Pulmonary artery endothelial cell (primary cell): ENCODE measurements at regions not wholly inside any gene's neighbourhood (a gene's known extent, or its start where the extent isn't known, plus 50 kb on each side); places are given as distances from the start of the nearest gene placed in this dataset.
"Not testable (repeated sequence)": the region's sequence is repeated elsewhere in the genome, so short reads cannot be mapped to it uniquely, and the experiment has no call there.

Experiments
- DNase-seq: peaks from one replicate; pipeline ENCODE4 v3.0.0-alpha.2; 2011; ENCODE audit warnings: low read depth, low spot score

DNA sequence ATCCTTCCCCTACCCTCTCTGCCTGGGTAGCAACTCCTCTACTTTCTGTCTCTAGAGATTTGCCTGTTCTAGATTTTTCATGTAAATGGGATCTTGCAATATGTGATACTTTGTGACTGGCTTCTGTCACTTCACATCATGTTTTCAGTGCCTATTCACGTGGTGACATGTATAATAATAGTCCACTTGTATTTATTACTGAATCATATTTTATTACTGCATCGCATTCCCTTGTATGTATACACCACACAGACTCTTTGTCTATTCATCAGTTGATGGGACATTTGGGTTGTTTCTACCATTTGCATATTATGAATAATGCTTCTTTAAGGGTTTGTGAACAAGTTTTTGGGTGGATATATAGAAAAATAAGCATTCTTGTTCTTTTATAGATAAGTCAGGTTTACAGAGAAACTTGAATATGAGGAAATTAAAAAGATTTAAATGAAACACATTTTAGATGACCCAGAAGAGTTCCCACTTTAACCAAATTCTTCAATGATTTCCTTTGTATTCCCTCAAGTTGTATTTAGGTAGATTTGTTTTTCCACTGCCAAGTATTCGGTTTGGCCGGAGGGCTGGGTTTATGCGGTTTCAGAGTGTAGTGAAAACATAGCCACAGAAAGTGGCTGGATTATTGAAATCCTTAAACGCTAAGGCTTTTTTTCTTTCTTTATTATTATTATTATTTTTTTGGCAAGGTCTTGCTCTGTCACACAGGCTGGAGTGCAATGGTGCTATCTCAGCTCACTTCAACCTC, 178.7 kb upstream of the TMTC1 start:
- no peak for DNase-seq

DNA sequence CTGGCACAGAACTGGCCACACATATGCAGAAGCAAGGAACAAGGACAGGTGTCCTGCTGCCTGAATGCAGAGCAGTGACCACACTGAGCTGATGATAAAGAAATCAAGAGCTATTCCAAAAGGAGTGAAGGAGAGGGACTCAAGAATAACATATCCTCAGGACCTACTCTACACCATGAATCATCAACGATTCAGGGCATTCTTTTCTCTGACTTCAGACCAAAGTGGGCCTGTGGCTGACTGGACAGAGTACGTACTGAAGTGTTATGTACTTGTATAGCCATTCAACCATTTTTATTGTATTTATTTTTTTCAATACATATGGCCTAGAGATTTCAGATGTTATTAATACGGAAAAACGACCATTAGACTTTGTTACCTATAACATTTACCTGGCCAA, 177.5 kb upstream of the TMTC1 start:
- no peak for DNase-seq

- no peak for DNase-seq
These were observed 176.4 kb upstream of the TMTC1 start for GRCh38 chr12:29960122-29960521.

DNA sequence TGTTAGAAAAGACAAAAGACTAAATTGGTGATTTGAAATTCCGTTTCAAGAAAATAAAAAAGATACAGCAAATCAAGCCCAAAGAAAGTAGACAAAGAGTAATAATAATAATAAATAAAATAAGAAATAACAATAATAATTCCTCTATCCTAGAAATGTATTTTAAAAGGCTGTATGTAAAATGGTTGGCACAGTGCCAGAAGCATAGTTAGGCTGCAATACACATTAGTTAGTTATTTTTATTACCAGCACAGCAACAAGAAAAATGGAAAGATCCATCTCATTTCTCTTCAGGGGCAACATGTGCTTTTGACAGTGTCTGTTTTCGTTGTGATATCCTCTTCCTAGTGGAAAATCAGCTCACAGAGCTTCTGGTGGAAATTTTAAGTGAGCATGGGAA, 174.1 kb upstream of the TMTC1 start:
- DNase-seq, result no peak

GRCh38 chr12:29945904-29946303, 162.2 kb upstream of the TMTC1 start:
- no peak for DNase-seq

DNA sequence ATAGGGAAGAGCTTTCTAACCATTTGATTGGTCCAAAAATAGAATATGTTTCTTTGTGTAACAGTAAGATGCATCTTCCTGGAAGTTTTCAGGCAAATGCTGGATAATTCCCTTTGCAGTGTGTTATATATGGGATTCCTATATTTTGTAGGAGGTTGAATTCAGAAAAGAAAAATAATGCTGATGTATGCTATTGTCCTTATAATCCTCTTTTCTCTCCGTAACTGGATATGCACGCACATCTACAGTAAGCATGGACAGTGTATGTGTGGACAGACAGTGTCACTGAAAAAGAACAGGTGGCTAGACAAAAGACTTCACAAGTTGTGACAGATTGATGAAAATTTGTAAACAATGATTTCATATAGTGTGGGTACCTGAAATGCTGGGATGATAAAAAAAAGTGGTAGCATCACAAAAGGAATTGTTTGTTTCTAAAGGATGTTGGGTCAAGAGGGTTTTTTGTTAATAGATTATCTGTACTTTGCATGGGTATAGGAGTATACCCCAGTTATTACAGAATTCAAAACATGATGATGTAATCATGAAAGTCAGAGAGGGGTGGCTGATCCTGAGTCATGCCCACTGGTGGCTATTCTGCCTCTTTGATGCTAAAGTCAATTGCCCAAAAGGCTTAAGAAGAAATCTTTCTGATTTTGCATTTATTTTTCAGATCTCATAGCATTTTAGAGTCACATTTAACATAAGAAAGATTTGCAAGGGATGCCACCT, 160.7 kb upstream of the TMTC1 start:
- DNase-seq, result no peak

DNA sequence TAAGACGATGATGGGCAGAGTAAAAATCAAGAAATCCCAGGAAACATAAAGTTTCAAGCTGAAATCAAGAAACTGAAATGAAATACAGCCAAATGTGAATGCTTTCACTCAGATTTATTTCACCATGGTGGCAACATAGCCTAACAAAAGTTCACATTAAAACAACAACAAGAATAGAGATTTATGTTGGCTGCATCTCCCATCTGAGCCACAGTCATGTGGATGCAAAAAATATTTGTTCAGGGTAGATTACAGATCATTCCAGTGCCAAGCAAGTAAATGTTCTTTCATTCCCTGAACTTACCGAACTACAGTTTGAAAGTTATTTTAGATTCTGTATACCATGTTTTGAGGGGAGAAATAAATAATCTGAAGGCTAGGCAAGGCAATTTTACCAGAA, 159.9 kb upstream of the TMTC1 start:
- no peak for DNase-seq

DNA sequence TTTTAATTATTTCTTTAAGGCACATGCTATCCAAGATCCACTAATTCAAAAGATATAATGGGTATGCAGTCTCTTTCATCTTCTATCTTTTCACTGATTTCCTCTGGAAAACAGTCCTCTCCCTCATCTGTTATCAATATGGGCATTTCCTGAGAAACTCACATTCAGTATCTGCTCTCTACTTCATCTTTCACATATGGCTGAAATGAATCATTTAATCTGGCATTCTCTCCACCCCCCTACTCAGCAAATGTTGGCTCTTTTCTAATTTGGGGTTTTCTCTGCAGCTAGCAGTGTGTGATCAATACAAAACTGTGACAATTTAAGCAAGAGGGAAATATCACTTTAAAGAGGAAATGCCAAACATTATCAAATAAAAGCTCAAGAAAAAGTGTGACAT, 157.1 kb upstream of the TMTC1 start:
- DNase-seq, result no peak

GRCh38 chr12:29930503-29930902, 146.8 kb upstream of the TMTC1 start:
- no peak for DNase-seq

GRCh38 chr12:29929295-29929694, 145.6 kb upstream of the TMTC1 start:
- DNase-seq, result no peak

DNA sequence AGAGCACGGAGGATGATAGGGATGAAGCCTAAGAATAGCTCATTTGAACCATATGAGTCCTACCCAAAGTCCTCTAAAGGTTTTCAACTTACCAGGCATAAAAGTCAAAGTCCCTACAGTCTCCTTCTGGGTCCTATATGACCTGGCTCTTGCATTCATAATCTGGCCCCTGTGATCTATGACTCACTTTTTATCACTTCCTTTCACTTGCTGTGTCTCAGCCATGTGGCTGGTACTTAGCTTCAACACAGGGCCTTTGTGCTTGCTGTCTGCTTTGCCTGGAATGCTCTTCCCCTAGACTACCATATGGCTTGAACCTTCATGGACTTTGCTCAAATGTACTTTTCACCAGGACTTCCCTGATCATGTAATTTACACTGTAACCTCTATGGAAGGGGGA, 137.6 kb upstream of the TMTC1 start:
- peak; percentile 50 for DNase-seq

GRCh38 chr12:29908157-29908556, 124.4 kb upstream of the TMTC1 start:
- no peak for DNase-seq

- no peak for DNase-seq
These were observed 123.7 kb upstream of the TMTC1 start for GRCh38 chr12:29907461-29907860.

- no peak for DNase-seq
These were observed 118.3 kb upstream of the TMTC1 start for GRCh38 chr12:29902043-29902442.

GRCh38 chr12:29901585-29901984, 117.8 kb upstream of the TMTC1 start:
- no peak for DNase-seq

DNA sequence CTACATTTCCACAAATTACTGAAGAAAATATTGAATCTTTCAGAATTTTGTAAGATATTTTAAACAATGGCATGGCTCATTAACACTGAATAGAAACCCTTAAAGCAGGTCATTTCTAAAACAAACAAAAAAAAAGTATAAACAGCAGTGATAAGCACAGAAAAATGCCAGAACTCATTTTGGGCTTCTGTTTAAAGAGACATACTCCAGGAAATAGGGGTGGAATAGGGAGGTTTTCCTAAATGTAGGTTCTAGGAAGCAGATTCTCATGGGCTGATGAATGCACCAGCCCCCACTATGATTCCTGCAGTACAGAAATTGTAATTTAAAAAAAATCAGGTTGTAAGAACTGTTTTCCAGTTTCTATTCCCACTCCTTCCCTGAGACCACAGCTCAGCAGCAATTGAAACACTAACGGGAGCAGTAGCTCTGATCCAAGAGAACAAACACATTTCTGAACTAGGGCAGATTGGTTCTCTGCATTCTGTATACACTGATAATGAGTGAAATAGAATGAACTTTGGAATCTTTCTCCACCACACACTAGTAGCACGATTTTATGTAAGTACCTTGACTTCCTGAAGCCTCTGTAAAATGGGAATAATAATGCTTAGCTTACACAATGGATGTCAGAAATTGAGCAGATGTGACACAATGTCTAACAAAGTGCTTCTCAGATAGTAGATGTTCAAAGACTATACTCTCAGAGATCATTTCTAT, 115.6 kb upstream of the TMTC1 start:
- no peak for DNase-seq

DNA sequence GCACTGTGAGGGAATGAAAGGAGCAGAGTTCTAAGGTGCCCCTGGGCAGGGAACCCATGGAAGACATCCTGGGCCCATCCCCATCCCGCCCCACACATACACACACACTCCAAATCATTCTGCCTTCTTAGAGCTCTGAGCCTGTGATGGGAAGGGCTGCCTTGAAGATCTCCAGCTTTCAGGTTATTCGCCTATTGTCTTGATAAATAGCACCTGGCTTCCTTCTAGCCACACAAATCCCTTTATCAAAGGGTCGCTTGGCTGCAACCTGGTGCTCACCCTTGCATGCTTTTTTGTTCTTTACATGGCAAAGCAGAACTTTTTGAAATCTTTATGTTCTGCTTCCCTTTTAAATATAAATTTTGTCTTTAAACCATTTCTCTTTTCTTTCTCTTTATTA, 112.2 kb upstream of the TMTC1 start:
- DNase-seq, result no peak

GRCh38 chr12:29893002-29893401, 109.3 kb upstream of the TMTC1 start:
- DNase-seq, result no peak

- no peak for DNase-seq
These were observed 108.0 kb upstream of the TMTC1 start for GRCh38 chr12:29891792-29892191.

DNA sequence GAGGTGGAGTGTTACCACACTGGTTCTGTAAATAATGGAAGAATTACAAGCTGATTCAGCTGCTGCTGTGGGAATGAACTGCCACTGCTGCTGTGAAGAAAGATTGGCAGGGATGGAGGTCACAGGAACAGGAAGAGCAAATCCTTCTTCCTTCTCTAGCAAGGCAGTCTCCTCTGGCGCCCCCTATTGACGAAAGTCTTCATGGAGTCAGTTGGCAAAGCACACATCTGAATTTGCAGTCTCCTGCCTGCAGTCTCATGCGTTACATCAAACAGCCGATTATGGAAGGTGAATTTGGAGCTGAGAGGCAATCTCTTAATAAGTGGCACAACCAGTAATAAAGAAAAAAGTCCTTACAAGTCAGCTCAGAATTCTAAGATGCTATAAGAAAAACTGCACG, 106.0 kb upstream of the TMTC1 start:
- DNase-seq, result peak; percentile 2

- no peak for DNase-seq
These were observed 105.0 kb upstream of the TMTC1 start for GRCh38 chr12:29888777-29889176.

GRCh38 chr12:29884957-29885356, 101.2 kb upstream of the TMTC1 start:
- not testable (repeated sequence) for DNase-seq
